GM12874 (cell line): ENCODE measurements at regions not wholly inside any gene's neighbourhood (a gene's known extent, or its start where the extent isn't known, plus 50 kb on each side); places are given as distances from the start of the nearest gene placed in this dataset.

Experiments
- CTCF ChIP-seq: IDR thresholded peaks from 2 replicates; pipeline ENCODE4 v1.5.1; 2011; ENCODE audit warnings: low read depth, mild to moderate bottlenecking, control low read depth, low read length, moderate library complexity; ENCODE audit not compliant: insufficient read depth

- TF ChIP-seq CTCF, result no peak
Measured at GRCh38 chr5:62197697-62198096, 108.3 kb upstream of the KIF2A start.

GRCh38 chr5:62198421-62198820, 107.6 kb upstream of the KIF2A start:
- no peak for TF ChIP-seq CTCF

- TF ChIP-seq CTCF, result no peak
Measured at GRCh38 chr5:62199792-62200716, 106.0 kb upstream of the KIF2A start.

DNA sequence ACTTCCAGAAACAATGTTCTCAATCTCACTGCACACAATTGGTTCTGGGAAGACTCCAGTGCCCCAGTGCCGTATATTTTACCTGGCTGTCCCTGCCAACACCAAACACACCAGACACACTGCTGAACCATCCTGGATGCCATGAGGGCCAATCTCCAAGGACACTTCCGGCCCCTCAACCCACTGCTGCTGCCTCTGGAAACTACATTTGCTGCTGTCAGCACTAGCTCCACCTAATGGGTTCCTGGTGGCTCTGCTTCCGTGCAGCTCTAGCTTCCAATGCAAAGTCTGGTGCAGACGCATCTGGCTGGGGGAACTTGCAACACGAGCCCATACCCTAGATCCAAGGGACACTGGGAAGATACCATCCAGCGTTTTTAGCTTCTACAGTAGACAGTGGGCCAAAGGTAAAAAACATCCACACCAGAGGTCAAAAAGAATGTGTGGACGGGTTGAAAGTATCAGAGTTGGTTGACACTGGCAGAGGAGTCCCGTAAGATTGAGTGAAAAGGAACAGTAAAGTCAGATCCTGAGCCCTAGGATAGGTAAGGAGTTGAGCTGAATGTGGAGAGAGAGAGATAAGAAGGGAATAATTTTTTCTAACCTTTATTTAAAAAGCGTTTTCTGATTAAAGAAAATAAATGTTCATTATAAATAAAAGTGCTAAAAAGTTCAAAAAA, 99.7 kb upstream of the KIF2A start:
- no peak for TF ChIP-seq CTCF

DNA sequence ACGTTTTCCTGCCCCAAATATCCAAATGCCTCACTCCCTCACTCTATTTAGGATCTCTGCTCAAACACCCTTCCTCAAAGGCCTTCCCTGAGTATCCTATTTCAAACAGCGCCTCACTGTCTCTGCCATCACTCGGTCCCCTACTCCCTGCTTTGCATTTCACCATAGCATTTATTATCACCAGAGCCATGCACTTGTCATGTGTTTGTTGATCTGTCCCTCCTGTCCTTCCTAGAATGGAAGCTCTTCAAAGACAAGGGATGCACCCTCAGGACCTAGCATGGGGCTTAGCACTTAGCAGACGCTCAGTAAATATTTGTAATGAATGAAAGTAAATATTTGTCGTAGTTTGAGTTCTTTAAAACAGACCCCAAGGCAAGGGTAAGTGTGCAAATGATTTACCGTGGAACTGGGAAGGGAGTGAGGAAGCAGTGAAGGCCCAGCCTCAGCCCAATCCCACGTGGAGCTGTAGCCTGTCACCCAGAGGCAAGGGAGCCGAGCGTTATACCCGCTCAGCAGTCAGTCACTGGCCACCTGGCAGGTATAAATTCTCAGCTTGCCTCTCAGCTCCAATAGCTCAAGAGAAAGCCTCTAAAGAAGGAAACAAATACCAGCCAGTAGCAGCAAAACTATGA, 97.7 kb upstream of the KIF2A start:
- no peak for TF ChIP-seq CTCF

- TF ChIP-seq CTCF, result no peak
Measured at GRCh38 chr5:62211405-62211804, 94.6 kb upstream of the KIF2A start.

DNA sequence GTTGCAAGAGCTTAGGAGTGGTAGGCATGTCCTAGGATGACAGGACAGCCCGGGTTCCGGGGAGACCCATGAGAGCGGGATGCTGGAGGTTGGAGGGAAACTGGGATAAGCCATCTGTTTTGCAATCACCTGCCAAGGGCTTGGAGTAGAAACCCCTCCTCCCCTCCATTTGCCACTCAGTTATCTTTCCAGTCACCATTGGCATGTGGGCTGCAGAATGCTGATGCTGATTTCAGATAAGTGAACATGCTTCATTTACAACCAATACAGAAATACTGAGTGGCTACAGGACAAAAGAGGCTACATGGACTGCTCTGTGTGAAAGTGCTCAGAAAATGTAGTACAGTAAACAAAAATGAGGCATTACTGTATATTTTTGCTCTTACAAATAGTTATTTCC, 93.4 kb upstream of the KIF2A start:
- TF ChIP-seq CTCF, result no peak
